ENCODE measurements at regions not wholly inside any gene's neighbourhood (a gene's known extent, or its start where the extent isn't known, plus 50 kb on each side); places are given as distances from the start of the nearest gene placed in this dataset.

GRCh38 chr21:27034796-27035195 is 67.9 kb upstream of the ADAMTS5 start (continued):
- TF ChIP-seq GTF3C2 (IDR thresholded peaks at IDR 0.05; ENCODE audit: borderline replicate concordance, extremely low read depth, insufficient read length) (no peak), KAT2B (IDR thresholded peaks at IDR 0.05; ENCODE audit: low read depth, low read length) (no peak), CREB3 (tag; conservative IDR thresholded peaks at IDR 0.05; ENCODE audit: low read depth) (no peak), TFAM (CRISPR knock-in tag; conservative IDR thresholded peaks at IDR 0.05) (no peak), ZNF274 (IDR thresholded peaks at IDR 0.05; ENCODE audit: borderline replicate concordance, low read depth, low read length) (no peak), THRA (IDR thresholded peaks at IDR 0.05) (no peak), CREB1 (IDR thresholded peaks at IDR 0.05) (no peak), CREB1 (CRISPR knock-in tag; IDR thresholded peaks at IDR 0.05) (no peak), ZNF592 (IDR thresholded peaks at IDR 0.05) (no peak), ZNF311 (CRISPR knock-in tag; IDR thresholded peaks at IDR 0.05) (no peak)
